LNCAP (cell line): ENCODE measurements at regions not wholly inside any gene's neighbourhood (a gene's known extent, or its start where the extent isn't known, plus 50 kb on each side); places are given as distances from the start of the nearest gene placed in this dataset.

Experiments
- TF ChIP-seq, protein P1 (sequence below): fragments of 450-650 bp; IDR thresholded peaks from 2 replicates; pipeline ENCODE4 v1.5.1; 2017; ENCODE audit warnings: mild to moderate bottlenecking

DNA sequence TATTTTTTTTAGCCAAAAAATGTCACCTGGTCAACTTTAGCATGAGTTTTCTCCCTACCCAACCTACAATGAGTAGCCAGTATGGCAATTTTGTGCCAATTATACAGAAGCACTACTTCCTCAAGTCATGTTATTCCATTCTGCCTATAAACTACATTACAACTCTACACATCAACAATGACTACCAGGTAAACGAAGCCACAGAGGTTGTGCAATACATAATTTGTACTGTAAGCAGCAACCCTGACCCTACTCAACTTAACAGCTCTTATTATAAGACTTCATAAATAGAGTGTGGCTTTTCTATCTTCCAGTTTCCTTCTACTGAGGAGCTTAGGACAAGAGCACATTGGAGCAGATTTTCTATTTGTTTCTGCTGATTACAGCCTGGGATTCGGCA is 160.5 kb downstream of the HS3ST1 start:
- TF ChIP-seq, protein P1, sequence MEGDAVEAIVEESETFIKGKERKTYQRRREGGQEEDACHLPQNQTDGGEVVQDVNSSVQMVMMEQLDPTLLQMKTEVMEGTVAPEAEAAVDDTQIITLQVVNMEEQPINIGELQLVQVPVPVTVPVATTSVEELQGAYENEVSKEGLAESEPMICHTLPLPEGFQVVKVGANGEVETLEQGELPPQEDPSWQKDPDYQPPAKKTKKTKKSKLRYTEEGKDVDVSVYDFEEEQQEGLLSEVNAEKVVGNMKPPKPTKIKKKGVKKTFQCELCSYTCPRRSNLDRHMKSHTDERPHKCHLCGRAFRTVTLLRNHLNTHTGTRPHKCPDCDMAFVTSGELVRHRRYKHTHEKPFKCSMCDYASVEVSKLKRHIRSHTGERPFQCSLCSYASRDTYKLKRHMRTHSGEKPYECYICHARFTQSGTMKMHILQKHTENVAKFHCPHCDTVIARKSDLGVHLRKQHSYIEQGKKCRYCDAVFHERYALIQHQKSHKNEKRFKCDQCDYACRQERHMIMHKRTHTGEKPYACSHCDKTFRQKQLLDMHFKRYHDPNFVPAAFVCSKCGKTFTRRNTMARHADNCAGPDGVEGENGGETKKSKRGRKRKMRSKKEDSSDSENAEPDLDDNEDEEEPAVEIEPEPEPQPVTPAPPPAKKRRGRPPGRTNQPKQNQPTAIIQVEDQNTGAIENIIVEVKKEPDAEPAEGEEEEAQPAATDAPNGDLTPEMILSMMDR, result no peak

DNA sequence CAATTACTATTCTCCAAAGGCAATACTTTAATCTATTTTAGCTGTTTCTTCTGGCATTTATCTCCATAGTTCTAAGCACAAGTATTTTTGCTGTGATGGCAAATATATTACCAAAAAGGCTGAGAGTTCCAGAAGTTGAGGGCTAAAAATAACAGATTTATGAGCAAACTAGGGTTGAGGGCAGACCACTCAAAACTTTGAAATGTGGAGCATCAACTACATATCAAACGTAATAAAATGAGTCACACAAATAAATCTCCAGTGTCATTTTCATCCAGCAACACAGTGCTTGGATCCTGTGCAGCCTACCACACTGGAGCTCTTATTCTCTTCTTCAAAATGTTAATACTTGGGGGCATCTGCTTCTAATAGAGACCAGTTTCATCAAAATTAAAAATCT is 163.9 kb downstream of the HS3ST1 start:
- TF ChIP-seq, protein P1, result no peak

DNA sequence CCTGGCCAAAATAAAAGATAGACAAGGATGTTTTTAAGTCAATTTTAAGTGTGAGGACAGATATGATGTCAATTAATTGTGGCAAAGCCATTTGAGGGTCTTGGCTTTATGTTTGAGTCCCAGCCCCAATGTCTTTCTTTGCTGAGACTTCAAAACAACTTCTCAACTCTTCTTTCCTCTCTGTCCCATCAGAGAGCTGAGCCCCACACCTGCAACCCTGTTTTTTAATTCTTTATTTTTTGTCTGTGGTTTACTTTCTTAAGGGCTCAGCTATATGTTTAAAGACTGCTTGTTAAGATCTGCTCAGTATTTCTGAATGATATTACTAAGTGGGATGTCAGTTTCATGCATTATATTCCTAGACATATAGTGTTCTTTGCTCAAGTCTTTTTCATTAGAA is 164.3 kb downstream of the HS3ST1 start:
- TF ChIP-seq, protein P1, result no peak

DNA sequence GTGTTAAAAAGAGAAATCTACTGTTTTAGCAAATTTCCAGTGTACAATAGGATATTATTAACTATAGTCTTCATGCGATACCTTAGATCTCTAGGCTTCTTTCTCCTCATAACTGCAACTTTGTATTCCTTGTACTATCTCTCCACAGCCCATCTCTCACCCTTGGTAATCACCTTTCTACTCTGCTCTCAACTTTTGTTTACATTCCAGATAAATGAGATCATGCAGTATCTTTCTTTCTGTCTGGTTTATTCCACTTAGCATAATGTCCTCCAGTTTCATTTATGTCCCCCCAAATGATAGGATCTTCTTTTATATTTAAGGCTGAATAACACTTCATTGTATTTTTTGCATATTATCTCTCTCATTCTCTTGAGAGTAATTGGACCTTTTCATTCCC is 165.5 kb downstream of the HS3ST1 start:
- TF ChIP-seq, protein P1, result no peak

DNA sequence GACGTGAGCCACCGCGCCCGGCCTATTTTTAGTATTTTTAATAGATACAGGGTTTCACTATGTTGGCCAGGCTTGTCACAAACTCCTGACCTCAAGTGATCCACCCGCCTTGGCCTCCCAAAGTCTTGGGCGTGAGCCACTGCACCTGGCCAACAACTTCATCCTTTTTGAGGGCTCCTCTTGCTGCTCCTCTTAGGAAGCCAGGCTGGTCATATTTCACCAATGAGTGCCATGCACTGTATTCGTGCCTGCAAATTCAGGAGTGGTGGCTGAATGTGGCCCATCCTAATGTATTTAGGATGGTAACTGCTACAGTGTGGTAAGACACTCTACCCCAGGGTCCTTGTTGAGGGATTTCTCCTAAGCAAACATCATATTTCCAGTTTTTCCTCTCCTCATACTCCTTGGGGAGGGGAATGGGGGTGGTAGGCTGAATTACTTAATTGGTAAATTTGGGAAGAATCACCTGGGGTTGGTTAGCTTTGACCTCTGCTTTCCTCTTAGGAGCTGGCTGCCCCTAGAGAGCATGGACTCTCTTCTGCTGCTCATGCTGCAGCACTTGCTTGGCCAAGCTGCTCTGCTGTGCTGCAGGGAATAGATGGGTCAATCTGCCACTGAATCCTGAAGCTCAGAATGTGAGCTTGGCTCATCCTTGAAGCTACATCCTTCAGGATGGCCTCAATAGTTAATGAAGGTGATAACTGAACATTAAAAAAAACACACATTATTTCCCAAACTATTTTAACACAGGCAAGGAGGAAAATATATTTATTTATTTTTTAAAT is 167.4 kb downstream of the HS3ST1 start:
- TF ChIP-seq, protein P1, result no peak

DNA sequence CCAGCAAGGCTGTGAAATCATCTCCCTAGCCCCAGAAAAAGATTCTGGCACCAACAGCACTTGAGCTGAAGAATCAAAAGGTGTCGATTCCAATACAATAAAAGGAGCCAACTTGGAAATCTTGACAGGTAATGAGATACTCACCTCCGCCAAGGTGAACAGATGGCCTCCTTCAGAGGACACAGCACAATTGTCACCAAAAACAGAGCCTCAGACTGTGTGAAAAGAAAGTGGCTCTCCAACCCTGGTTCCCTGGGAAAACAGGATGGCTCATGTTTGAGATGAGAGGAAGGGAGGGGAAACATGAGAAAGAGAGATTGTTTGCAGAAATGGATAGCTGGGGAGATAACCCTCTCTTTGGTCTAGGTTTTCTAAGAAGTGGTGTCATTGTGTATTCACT is 168.9 kb downstream of the HS3ST1 start:
- TF ChIP-seq, protein P1, result no peak

DNA sequence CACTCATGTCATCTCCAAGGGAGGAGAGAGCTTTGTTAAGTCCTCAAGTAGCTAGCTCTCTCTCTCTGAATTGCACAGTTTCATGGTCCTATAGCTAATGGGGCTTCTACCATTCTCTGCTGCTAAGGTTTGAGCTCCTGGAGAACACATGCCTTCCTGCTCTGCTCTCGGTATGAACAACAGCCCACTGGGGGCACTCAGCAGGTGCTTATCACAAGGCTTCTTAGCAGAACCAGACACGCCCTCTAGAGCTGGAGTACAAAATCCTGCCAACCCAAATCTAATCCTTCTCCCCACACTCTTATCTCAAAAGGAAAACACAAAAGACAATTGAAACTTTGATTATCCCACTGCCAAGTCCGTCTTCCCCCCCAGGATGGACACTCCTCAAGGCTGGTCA is 176.5 kb downstream of the HS3ST1 start:
- TF ChIP-seq, protein P1, result no peak

DNA sequence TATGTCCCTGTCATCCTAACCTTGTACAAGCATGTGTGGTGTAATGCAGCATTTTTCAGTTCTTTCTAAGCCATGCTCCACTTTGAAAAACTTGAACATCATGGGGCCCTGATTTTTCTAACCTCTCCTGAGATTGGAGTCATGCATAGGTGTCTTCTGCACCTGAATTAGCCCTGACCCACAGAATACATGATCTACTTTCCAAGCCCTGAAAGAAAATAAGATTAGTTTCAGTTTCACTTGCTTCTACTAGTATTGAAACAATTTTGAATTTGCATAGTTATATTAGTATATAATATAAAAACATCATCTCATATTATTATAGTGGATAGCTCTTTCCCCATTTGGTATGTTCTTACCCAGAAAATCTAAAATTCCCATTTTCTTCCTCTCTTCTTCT is 178.2 kb downstream of the HS3ST1 start:
- TF ChIP-seq, protein P1, result no peak
